MM.1S (cell line): ENCODE measurements at regions not wholly inside any gene's neighbourhood (a gene's known extent, or its start where the extent isn't known, plus 50 kb on each side); places are given as distances from the start of the nearest gene placed in this dataset.

ENCODE experiments used
- DNase-seq: peaks from one replicate; pipeline ENCODE4 v3.0.0-alpha.2; 2015
- H2AFZ ChIP-seq: fragments of 300-600 bp; sonication (generic); 2 replicates; pipeline ENCODE4 v1.6.0; 2016; ENCODE audit warnings: antibody characterized with exemption, low read length
- H3F3A ChIP-seq: fragments of 300-600 bp; sonication (generic); 2 replicates; pipeline ENCODE4 v1.6.1; 2016; ENCODE audit warnings: mild to moderate bottlenecking, antibody characterized with exemption, low read length, moderate library complexity, mixed read lengths; ENCODE audit not compliant: insufficient read depth
- H3K27ac ChIP-seq: fragments of 300-600 bp; sonication (generic); 2 replicates; pipeline ENCODE4 v1.5.1; 2016; ENCODE audit warnings: mild to moderate bottlenecking, low read length
- H3K27me3 ChIP-seq: fragments of 300-600 bp; sonication (generic); replicated peaks from 2 replicates; pipeline ENCODE4 v1.6.0; 2016; ENCODE audit warnings: low read length; ENCODE audit not compliant: insufficient read depth
- H3K36me3 ChIP-seq: fragments of 300-600 bp; sonication (generic); replicated peaks from 2 replicates; pipeline ENCODE4 v1.6.1; 2016; ENCODE audit warnings: mild to moderate bottlenecking, low read length, mixed read lengths; ENCODE audit not compliant: insufficient read depth
- H3K4me1 ChIP-seq: fragments of 300-600 bp; sonication (generic); 2 replicates; pipeline ENCODE4 v1.6.1; 2016; ENCODE audit warnings: low read length, mixed read lengths
- H3K4me2 ChIP-seq: fragments of 300-600 bp; sonication (generic); 2 replicates; pipeline ENCODE4 v1.6.0; 2016; ENCODE audit warnings: low read depth, low read length
- H3K4me3 ChIP-seq: fragments of 300-600 bp; sonication (generic); 2 replicates; pipeline ENCODE4 v1.5.1; 2016; ENCODE audit warnings: low read length, mixed read lengths
- H3K79me2 ChIP-seq: fragments of 300-600 bp; sonication (generic); 2 replicates; pipeline ENCODE4 v1.6.1; 2016; ENCODE audit warnings: mixed run types, low read length, mixed read lengths
- H3K9ac ChIP-seq: fragments of 300-600 bp; sonication (generic); 2 replicates; pipeline ENCODE4 v1.6.1; 2016; ENCODE audit warnings: low read length, mixed read lengths
- H3K9me2 ChIP-seq: fragments of 300-600 bp; sonication (generic); replicated peaks from 2 replicates; pipeline ENCODE4 v1.6.1; 2016; ENCODE audit warnings: mild to moderate bottlenecking, low read length, mixed read lengths; ENCODE audit not compliant: insufficient read depth
- H3K9me3 ChIP-seq: fragments of 300-600 bp; sonication (generic); replicated peaks from 2 replicates; pipeline ENCODE4 v1.6.1; 2016; ENCODE audit warnings: mild to moderate bottlenecking, low read length, mixed read lengths; ENCODE audit not compliant: insufficient read depth
- H4K20me1 ChIP-seq: fragments of 300-600 bp; sonication (generic); 2 replicates; pipeline ENCODE4 v1.6.1; 2016; ENCODE audit warnings: mild to moderate bottlenecking, low read length, moderate library complexity, mixed read lengths; ENCODE audit not compliant: insufficient read depth
- CTCF ChIP-seq: fragments of 300-600 bp; sonication (generic); IDR thresholded peaks from 2 replicates; pipeline ENCODE4 v1.5.1; 2016; ENCODE audit warnings: antibody characterized with exemption, low read length, mixed read lengths
- EZH2 ChIP-seq: fragments of 300-600 bp; sonication (generic); optimal IDR thresholded peaks from 2 replicates; pipeline ENCODE3; 2017; ENCODE audit warnings: low read depth, mild to moderate bottlenecking, antibody characterized with exemption, low read length, mixed read lengths
- EZH2phosphoT487 ChIP-seq: fragments of 300-600 bp; sonication (generic); IDR thresholded peaks from 2 replicates; pipeline ENCODE4 v1.6.1; 2018; ENCODE audit warnings: antibody characterized with exemption, low read length

- H3K79me2 ChIP-seq, result no peaks in the 10 kb centered on the region
- no peak for DNase-seq
- H3K4me1 ChIP-seq, result no peaks in the 10 kb centered on the region
- H3K36me3 ChIP-seq, result no peaks in the 10 kb centered on the region
- no peak overlapping the region for H3K4me3 ChIP-seq
- no peaks in the 10 kb centered on the region for H4K20me1 ChIP-seq
- no peak overlapping the region for H3K9ac ChIP-seq
- H3F3A ChIP-seq, result no peaks in the 10 kb centered on the region
- H3K27ac ChIP-seq, result no peak overlapping the region
- no peaks in the 10 kb centered on the region for H3K27me3 ChIP-seq
- no peaks in the 10 kb centered on the region for H3K9me2 ChIP-seq
- TF ChIP-seq CTCF, result no peak
- TF ChIP-seq EZH2, result no peak
- TF ChIP-seq EZH2phosphoT487, result no peak
- no peak overlapping the region for H3K4me2 ChIP-seq
- H3K9me3 ChIP-seq, result no peaks in the 10 kb centered on the region
- H2AFZ ChIP-seq, result no peak overlapping the region
Observed at GRCh38 chrX:7235071-7235470, 87.1 kb upstream of the PUDP start.

- no peak overlapping the region for H3K4me2 ChIP-seq
- H3K79me2 ChIP-seq, result no peaks in the 10 kb centered on the region
Observed at GRCh38 chrX:7233580-7234406, 85.8 kb upstream of the PUDP start.

GRCh38 chrX:7228226-7228625, 80.3 kb upstream of the PUDP start:
- no peak overlapping the region for H3K27ac ChIP-seq
- H3K27me3 ChIP-seq, result no peaks in the 10 kb centered on the region
- no peak overlapping the region for H2AFZ ChIP-seq
- no peaks in the 10 kb centered on the region for H3K36me3 ChIP-seq
- H3K79me2 ChIP-seq, result no peaks in the 10 kb centered on the region
- no peak overlapping the region for H3K4me2 ChIP-seq
- H3K4me3 ChIP-seq, result no peak overlapping the region
- H3K9ac ChIP-seq, result no peak overlapping the region
- H3K9me3 ChIP-seq, result no peaks in the 10 kb centered on the region
- no peaks in the 10 kb centered on the region for H3K4me1 ChIP-seq
- H3K9me2 ChIP-seq, result no peaks in the 10 kb centered on the region
- H4K20me1 ChIP-seq, result no peaks in the 10 kb centered on the region
- H3F3A ChIP-seq, result no peaks in the 10 kb centered on the region
- TF ChIP-seq EZH2 (no peak), CTCF (no peak), EZH2phosphoT487 (no peak)
- no peak for DNase-seq

More at GRCh38 chrX:7233580-7234406, 85.8 kb upstream of the PUDP start:
- DNase-seq, result no peak
- no peaks in the 10 kb centered on the region for H3K4me1 ChIP-seq
- TF ChIP-seq EZH2 (no peak), CTCF (no peak)
- no peak overlapping the region for H3K27ac ChIP-seq
- H3F3A ChIP-seq, result no peaks in the 10 kb centered on the region
- H2AFZ ChIP-seq, result no peak overlapping the region
- H4K20me1 ChIP-seq, result no peaks in the 10 kb centered on the region
- no peak overlapping the region for H3K4me3 ChIP-seq
- H3K36me3 ChIP-seq, result no peaks in the 10 kb centered on the region
- H3K9ac ChIP-seq, result no peak overlapping the region
- H3K27me3 ChIP-seq, result no peaks in the 10 kb centered on the region
- H3K9me2 ChIP-seq, result no peaks in the 10 kb centered on the region
- H3K9me3 ChIP-seq, result no peaks in the 10 kb centered on the region
